CD4-positive, alpha-beta T cell treated with Interleukin-4 for 4 hours (primary cell): ENCODE measurements at regions not wholly inside any gene's neighbourhood (a gene's known extent, or its start where the extent isn't known, plus 50 kb on each side); places are given as distances from the start of the nearest gene placed in this dataset.

ENCODE experiments used
- DNase-seq: peaks from one replicate; pipeline ENCODE4 v3.0.0-alpha.2; 2020

- no peak for DNase-seq
Observed at GRCh38 chr7:136230210-136230609, 253.1 kb upstream of the MTPN start.

GRCh38 chr7:136229790-136230189 is 252.6 kb upstream of the MTPN start:
- no peak for DNase-seq

DNA sequence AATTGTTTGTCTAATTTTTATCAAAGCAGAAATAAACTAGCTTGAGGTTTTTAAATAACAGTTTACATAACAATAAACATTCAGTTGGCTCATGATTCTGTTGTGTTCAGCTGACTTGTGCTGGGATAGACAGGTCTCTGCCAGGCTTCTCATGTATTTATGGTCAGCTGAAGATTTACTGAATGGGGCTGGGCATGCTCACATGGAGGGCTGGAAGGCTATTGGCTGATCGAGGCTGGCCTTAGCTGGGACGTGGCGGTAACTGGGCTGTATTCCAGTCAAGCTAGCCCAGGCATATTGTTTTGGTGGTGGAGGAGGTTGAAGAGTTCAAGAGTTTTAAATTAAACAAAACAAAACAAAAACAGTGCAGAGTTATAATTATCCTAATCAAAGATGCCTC is 251.0 kb upstream of the MTPN start:
- DNase-seq = no peak

GRCh38 chr7:136214356-136214755 is 237.2 kb upstream of the MTPN start:
- DNase-seq = no peak

DNA sequence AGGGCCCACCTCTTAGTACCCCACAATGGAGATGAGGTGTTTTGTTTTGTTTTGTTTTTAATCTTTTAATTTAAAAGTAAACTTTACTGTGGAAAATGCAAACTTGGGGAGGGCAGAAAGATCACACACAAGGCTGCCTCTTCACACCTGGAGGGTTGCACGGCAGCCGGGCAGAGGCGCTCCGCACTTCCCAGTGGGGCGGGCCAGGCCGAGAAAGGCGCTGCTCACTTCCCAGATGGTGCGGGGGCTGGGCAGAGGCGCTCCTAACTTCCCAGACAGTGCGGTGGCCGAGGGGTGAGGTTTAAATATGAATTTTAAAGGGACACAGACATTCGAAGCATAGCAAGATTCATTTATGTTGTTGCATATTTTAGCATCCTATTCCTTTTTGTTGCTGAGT is 235.9 kb upstream of the MTPN start:
- DNase-seq = no peak

DNA sequence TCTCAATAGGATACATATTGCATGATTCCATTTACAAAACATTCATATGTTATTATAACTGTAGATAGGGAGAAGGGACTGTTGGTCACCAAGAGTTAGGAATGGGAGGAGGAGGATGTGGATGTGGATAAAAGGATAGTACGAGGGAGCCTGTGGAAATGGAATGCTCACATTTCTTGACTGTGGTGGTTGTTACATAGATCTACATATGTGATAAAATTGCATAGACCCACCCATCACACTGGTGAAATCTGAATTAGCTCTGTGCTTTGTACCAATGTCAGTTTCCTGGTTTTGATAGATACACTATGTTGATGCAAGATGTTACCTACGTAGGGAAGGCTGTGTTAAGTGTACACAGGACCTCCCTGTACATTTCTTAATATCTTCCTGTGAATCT is 233.5 kb upstream of the MTPN start:
- no peak for DNase-seq

DNA sequence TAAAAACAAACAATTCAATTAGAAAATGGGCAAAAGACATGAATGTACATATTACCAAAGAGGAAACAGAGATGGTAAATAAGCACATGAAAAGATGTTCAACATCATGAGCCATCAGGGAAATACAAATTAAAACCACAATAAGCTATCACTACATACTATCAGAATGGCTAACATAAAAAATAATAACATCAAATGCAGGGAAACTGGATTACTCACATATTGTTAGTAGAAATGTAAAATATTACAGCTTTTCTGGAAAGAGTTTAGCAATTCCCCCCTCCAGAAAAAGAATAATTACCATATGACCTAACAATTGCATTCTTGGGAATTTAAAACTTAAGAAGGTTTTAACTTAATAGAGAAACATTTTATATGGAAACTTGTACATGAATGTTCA is 232.9 kb upstream of the MTPN start:
- no peak for DNase-seq

DNA sequence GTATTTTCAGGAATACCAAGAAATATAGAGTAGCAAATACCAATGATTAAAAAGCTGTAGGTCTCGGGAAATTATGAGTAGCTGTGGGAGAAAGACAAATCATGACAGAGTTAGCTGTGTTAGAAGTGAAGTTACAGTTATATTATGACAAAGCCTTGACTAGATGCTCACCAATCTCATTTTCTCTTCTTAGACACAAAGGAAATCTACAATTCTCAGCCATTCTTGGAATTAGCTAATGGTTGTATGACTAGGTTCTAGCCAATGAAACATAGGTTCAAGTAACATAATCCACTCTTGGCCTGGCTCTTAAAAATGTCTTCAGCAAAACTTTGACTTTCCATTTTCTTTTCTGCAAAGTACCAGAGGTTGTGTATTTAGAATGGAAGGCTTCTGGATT is 228.8 kb upstream of the MTPN start:
- no peak for DNase-seq

- DNase-seq = no peak
Observed at GRCh38 chr7:136198168-136198567, 221.0 kb upstream of the MTPN start.

DNA sequence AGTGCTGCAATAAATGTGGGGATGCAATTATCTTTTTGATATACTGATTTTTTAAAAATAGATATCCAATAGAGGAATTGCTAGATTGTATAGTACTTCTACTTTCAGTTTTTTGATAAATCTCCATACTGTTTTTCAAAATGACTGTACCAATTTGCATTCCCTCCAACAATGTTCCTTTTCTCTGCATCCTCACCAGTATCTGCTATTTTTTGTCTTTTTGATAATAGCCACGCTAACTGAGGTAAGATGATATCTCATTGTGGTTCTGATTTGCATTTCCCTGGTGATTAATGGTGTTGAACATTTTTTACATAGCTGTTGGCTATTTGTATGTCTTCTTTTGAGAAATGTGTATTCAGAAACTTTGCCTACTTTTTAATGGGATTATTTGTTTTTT is 217.7 kb upstream of the MTPN start:
- DNase-seq = no peak

- no peak for DNase-seq
Observed at GRCh38 chr7:136193940-136194339, 216.8 kb upstream of the MTPN start.

- DNase-seq = no peak
Observed at GRCh38 chr7:136189506-136189998, 212.4 kb upstream of the MTPN start.

DNA sequence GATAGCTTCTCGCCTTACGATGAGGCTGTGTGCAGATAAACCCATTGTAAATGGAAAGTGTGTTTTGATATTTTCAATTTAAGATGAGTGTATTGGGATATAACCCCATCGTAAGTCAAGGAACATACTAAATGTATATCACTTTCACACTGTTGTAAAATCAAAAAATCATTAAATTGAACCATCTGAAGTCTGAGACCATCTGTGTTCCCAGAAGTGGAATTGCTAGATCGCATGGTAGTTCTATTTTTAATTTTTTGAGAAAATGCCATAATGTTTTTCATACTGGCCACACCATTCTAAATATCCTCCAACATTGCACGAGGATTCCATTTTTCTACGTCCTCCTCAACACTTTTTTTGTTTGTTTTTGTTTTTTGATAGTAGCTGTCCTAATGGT is 209.1 kb upstream of the MTPN start:
- no peak for DNase-seq

GRCh38 chr7:136184719-136185118 is 207.6 kb upstream of the MTPN start:
- no peak for DNase-seq

GRCh38 chr7:136183981-136184380 is 206.8 kb upstream of the MTPN start:
- no peak for DNase-seq

DNA sequence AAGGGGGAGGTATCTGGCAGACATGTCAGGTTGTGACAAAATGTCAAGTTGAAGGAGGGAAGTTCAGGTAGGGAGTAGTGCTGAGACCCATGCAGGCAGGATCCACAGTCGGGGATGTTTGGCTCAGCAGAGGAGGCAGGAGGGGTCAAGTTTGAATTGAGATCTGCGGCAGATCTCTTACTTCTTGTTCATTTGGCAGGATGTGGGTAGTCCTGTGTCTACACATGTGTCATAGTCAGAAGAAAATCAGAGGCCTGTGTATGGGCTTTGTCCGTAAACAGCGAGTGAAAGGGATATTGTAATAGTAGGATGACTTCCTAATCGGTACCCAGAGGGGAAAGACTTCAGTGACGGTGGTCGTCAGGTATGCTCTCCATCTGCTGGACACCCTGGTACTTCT is 203.8 kb upstream of the MTPN start:
- DNase-seq = no peak

- DNase-seq = no peak
Observed at GRCh38 chr7:136179851-136180721, 202.9 kb upstream of the MTPN start.

GRCh38 chr7:136179154-136179553 is 202.0 kb upstream of the MTPN start:
- DNase-seq = no peak

DNA sequence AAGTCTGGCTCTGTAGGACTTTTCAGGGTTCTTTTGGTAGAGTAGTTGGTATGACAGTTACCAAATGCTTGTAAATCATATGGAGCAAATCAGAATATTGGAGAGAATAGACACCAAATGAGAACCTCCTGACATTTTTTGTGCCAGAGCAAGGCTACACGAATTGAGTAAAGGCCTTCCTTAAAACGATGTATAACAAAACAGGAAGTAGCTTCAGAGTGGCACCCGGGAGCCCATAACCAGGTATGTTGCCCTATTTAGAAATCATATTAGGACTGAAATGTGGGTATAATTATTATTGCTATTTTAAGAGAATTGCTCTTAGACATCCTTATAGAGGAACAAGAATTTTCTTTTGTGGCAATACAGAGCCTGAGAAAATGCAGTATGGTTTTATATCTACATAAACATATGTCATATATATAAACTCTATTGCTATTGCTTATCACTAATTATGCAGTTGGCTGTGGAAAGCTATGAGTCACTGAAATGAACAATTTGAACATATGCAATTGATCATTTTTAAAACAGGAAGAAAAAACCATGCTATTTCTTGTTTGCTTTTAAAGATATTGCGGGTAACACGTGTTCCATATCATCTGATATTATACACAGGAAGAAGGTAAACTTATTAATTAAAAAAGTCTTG is 197.4 kb upstream of the MTPN start:
- no peak for DNase-seq

DNA sequence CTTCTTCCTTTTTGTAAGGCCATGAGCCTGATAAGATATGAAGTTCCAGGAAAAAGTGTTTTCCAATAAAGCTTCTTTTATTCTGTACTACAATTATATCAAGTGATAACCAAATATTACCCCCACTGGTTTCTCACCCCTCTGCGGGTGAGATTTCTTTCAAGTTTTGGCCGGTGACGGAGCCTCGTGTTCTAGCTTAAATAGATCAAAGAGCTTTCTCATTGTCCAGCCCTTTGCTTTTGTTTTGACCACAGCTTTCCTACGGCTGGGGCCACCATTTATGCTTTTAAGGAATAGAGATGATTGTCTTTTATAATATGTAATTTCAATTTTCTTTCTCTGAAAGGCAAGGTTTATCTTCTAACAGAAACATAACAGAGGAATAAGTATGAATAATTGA is 196.7 kb upstream of the MTPN start:
- no peak for DNase-seq

DNA sequence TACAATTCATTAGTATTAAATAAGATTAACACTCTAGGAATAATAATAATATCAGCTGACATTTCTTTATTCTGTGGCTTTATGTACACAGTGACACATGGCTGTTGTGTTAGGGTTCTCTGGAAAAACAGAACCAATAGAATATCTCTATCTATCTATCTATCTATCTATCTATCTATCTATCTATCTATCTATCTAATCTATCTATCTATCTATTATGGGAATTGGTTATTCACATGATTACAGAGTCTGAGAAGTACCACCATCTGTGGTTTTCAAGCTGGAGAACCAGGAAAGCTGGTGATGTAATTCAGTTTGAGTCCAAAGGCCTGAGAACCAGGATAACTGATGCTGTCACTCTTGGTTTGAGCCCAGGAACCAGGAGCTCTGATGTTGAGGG is 194.1 kb upstream of the MTPN start:
- DNase-seq = no peak

DNA sequence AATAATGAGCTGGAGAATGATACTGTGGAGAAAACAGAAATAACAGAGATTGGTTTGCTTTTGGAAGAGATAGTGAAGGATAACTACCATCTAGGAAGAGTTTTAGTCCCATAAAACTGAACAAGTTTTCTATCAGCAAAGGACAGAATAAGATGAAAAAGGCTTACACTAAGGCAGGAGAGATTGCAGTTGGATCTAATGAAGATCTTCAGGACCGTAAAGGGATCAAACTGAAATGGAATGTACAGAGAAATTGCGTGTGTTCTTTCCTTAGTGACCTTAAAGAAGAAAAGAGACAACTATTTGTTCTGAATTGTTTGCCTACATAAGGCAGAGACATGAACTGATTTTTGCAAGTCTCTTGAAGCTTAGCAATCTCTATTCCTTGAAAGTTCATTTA is 191.7 kb upstream of the MTPN start:
- no peak for DNase-seq

DNA sequence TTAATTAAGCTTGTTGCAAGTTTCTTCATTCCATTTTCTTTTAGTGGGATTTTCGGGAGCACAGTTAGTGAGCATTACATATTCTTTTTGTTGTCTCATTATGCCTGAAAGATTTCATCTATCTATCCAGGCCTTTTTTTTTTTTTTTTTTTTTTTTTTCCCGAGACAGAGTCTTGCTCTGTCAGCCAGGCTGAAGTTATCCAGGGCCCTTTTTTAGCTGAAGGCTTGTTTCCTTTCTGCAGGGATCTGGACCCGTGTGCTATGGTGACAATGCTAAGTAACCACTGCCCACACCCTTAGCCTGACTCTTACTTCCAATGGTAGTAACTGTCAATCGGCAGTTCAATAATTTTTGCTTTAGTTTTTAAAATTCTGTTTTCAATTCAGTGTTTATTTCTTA is 190.8 kb upstream of the MTPN start:
- no peak for DNase-seq

DNA sequence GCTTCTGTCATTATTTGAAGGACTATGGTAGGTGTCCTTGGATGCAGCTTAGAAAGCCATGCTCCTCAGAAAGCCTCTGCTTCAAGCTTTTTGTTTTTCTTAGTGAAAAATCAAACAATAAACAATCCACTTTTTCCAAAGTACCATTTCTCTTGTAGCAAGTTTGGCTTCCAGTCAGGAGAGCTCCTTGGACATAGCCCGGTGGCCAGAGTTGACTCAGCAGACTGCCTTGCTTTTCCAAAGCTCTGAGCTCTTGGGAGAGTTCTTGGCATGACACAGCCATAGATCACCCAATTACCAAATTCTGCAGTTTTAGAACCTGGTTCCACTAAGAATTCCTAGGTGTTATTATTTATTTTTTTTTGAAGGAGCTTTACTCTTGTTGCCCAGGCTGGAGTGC is 189.4 kb upstream of the MTPN start:
- DNase-seq = no peak
